HG03521 (cell line): ENCODE measurements at regions not wholly inside any gene's neighbourhood (a gene's known extent, or its start where the extent isn't known, plus 50 kb on each side); places are given as distances from the start of the nearest gene placed in this dataset.

Experiments used
- ATAC-seq: cut with Tn5 transposase; IDR thresholded peaks from one replicate; pipeline ENCODE4 v1.9.1; 2021; ENCODE audit warnings: mild to moderate bottlenecking, moderate library complexity; ENCODE audit not compliant: unreplicated experiment

GRCh38 chr9:109830545-109830944 lies 50.5 kb downstream of the PALM2AKAP2 start:
- no peak for ATAC-seq

- ATAC-seq = no peak
Measured at GRCh38 chr9:109831998-109832658, 52.1 kb downstream of the PALM2AKAP2 start.

DNA sequence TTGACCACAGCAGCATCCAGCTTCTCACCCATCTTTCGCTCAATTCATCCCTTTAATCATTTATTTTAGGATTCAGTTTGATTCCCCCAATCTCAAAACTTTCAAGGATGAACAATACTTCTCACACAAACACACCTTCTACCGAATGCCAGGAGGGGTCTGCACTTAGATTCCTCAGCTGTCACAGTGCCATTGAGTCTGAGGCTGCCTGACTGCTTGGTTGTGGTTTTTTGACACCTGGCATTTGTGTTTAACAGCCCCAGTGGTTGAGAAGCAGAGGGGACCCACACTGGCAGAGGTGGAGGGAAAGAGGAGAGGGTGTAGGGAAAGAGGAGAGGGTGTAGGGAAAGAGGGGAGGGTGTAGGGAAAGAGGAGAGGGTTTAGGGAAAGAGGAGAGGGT lies 54.9 kb downstream of the PALM2AKAP2 start:
- no peak for ATAC-seq

- no peak for ATAC-seq
Measured at GRCh38 chr9:109843641-109844040, 63.6 kb downstream of the PALM2AKAP2 start.

DNA sequence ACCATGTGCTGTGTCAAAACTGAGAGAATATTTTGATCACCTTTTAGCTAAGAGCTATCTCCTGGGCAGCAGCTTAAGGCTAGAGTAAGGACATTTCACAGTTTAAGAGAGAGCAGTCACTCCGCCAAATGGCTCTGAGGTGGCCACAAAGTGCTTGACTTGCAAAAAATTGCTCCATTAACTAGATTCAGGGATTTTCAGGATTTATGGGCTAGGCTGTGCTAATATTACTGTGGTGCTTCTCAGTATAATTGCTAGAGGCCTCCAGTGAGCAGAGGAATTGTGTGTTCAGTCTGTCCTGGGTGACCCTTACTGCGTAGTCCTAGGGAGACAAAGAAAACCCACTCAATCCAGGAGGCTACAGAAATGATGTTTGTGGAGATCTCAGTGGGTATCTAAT lies 65.2 kb downstream of the PALM2AKAP2 start:
- ATAC-seq = no peak

GRCh38 chr9:109846776-109847175 lies 66.8 kb downstream of the PALM2AKAP2 start:
- ATAC-seq = no peak

DNA sequence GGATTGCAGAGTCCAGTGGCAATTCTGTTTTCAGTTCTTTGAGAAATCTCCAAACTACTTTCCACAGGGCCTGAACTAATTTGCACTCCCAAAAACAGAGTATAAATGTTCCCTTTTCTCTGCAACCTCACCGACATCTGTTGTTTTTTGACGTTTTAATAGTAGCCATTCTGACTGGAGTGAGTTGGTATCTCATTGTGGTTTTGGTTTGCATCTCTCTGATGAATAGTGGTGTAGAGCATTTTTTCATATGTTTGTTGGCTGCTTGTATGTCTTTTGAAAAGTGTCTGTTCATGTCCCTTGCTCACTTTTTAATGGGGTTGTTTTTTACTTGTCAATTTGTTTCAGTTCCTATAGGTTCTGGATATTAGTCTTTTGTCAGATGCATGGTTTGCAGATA lies 72.6 kb downstream of the PALM2AKAP2 start:
- ATAC-seq = no peak

- ATAC-seq = no peak
Measured at GRCh38 chr9:109855540-109855939, 75.5 kb downstream of the PALM2AKAP2 start.

- ATAC-seq = no peak
Measured at GRCh38 chr9:109856785-109857184, 76.8 kb downstream of the PALM2AKAP2 start.

- no peak for ATAC-seq
Measured at GRCh38 chr9:109857336-109857735, 77.3 kb downstream of the PALM2AKAP2 start.

GRCh38 chr9:109859447-109859846 lies 79.4 kb downstream of the PALM2AKAP2 start:
- no peak for ATAC-seq

DNA sequence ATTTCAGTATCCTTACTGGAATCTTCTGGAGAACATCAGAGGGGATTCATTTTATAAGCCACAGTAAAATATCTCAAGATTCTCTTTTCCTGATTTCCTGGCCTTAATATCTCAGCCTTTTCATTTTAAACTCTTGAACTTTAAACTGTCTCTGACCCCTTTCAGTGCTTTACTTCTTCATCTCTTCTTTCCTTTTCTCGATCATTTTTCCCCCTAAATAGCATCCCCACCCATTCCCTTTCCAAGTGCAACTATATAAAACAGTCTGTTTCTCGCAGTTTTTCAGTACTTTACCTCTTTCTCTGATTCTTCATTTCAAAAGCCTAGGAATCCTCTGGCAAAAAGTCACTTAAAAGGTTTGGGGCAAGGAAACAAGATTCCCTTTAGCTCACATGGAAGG lies 80.5 kb downstream of the PALM2AKAP2 start:
- no peak for ATAC-seq

GRCh38 chr9:109861499-109861898 lies 81.5 kb downstream of the PALM2AKAP2 start:
- no peak for ATAC-seq

- ATAC-seq = no peak
Measured at GRCh38 chr9:109861918-109862317, 81.9 kb downstream of the PALM2AKAP2 start.

DNA sequence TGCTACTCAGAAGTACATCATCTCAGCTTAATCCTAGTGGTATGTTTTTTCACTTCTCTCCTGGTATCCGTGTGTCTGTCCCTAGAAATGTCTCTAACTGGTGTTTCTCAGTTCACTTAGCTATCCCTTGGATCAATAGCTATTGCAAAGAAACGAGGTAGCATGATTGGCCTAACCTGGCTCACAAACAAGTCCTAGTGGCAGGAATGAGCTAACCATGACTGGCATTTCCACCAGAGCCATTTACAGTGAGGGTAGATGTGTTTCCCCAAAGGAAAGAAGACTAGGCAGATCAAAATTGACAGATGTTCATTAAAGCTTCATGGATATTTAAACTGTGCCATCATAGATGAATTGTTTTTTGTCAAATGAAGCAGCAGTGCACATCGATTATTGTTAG lies 82.5 kb downstream of the PALM2AKAP2 start:
- no peak for ATAC-seq

DNA sequence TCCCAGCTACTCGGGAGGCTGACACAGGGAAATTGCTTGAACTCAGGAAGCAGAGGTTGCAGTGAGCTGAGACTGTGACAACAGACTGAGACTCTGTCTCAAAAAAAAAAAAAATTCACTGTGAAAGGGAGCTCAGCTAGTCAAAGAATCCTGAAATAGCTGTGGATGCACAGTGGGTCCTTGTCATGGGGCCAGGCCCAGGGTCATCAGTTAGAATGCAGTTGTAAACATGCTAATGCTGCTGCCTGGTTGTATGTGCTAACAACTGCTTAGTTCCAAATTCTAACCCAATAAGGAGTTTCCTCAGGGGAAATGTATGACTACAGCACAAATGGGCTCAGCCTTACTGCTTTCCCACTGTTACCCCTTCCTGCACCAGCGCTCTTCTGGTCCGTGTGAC lies 84.0 kb downstream of the PALM2AKAP2 start:
- ATAC-seq = no peak

- ATAC-seq = no peak
Measured at GRCh38 chr9:109865521-109865920, 85.5 kb downstream of the PALM2AKAP2 start.

GRCh38 chr9:109868207-109868606 lies 88.2 kb downstream of the PALM2AKAP2 start:
- no peak for ATAC-seq

DNA sequence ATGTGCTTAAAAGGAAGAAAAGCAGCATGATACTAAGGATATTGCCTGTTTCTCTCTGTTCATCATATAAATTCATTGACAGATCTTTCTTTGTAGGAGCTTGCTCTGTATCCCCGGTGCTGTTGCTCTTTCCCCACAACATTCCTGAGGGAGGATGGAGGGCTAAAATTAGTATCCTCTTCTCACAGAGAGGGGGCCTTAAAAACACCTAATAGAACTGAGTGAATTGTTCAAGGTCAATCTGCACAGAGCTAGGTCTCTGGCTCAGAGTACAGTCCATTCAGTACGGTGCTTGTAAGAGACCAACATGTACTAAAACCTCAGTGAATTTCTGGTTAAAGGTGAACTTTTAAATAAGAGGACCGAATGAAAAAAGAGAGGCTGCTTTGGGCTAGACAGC lies 88.7 kb downstream of the PALM2AKAP2 start:
- no peak for ATAC-seq

- ATAC-seq = no peak
Measured at GRCh38 chr9:109870365-109870764, 90.4 kb downstream of the PALM2AKAP2 start.

GRCh38 chr9:109872901-109873300 lies 92.9 kb downstream of the PALM2AKAP2 start:
- no peak for ATAC-seq

DNA sequence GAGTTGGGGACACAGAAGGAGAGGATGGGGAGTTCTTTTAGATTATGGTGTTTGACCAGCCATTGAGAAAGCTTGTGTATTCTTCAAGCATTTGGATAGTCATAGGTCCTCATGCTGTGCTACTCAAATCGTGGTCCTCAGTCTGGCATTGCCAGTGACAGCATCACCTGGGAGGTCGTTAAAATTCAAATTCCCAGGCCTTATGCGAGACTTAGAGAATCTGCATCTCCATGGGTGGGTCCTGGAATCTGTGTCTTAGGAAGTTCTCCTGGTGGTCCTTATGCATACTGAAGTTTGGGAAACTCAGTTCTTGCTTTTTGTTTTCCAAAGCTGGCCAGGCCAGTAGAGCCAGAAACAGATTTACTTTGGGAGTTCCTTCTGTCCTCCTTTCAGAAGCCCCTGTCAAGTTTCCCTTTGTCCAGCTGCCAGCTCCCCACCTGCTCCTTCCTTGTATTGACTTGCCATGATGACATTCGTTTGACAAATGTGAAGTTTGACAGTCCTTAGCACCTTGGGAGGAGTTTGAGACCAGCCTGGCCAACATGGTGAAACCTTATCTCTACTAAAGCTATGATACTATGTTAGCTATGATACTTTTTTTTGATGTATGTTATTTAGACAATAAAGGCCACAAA lies 95.6 kb downstream of the PALM2AKAP2 start:
- no peak for ATAC-seq
